ENCODE measurements at regions not wholly inside any gene's neighbourhood (a gene's known extent, or its start where the extent isn't known, plus 50 kb on each side); places are given as distances from the start of the nearest gene placed in this dataset.
"Not testable (repeated sequence)": the region's sequence is repeated elsewhere in the genome, so short reads cannot be mapped to it uniquely, and the experiment has no call there.

DNA sequence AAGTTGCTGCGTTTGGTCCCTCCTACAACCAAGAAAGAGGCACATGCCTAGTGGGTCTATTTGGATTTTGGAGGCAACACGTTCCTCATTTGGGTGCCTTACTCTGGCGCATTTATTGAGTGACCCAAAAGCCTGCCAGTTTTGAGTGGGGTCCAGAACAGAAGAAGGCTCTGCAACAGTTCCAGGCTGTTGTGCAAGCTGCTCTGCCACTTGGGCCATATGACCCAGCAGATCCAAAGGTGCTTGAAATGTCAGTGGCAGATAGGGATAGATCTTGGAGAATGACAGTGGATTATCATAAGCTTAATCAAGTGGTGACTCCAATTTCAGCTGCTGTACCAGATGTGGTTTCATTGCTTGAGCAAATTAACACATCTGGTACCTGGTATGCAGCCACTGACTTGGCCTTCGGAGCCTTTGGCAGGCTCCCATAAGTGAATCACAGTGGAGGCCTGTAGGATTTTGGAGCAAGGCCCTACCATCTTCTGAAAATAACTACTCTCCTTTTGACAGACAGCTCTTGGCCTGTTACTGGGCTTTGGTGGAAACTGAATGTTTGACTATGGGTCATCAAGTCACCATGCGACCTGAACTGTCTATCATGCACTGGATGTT is 105.4 kb upstream of the NPAS2 start:
- not testable (repeated sequence) for H4K5ac ChIP-seq (ENCODE audit: low read length); H3K4ac ChIP-seq (ENCODE audit: low read depth, low read length); H3K4me2 ChIP-seq (ENCODE audit: low read length); H3K23ac ChIP-seq (ENCODE audit: low read length); H3K4me3 ChIP-seq (ENCODE audit: low read length); H4K8ac ChIP-seq (ENCODE audit: low read depth, low read length); H3K79me2 ChIP-seq (ENCODE audit: control insufficient read depth, insufficient read depth, low read length); H3K27me3 ChIP-seq (ENCODE audit: insufficient read depth, low read length, poor library complexity); H2BK15ac ChIP-seq (replicated peaks; ENCODE audit: low read depth); H3K56ac ChIP-seq (ENCODE audit: low read length); H3K18ac ChIP-seq (ENCODE audit: low read length); H2BK120ac ChIP-seq (ENCODE audit: low read depth, low read length); H2AK5ac ChIP-seq (ENCODE audit: low read length); H2BK5ac ChIP-seq (ENCODE audit: low read length); H3K4me1 ChIP-seq (ENCODE audit: control insufficient read depth, low read depth, low read length); H3K9ac ChIP-seq (ENCODE audit: low read length); H3K27ac ChIP-seq (ENCODE audit: low read depth, low read length); H3K79me1 ChIP-seq (ENCODE audit: low read length); H3K36me3 ChIP-seq (ENCODE audit: control insufficient read depth, insufficient read depth, low read length); DNase-seq
- no CpG with 5 or more reads among the region's 5 CpGs for WGBS (ENCODE audit: extremely low coverage, insufficient coverage, low lambda C conversion rate)

DNA sequence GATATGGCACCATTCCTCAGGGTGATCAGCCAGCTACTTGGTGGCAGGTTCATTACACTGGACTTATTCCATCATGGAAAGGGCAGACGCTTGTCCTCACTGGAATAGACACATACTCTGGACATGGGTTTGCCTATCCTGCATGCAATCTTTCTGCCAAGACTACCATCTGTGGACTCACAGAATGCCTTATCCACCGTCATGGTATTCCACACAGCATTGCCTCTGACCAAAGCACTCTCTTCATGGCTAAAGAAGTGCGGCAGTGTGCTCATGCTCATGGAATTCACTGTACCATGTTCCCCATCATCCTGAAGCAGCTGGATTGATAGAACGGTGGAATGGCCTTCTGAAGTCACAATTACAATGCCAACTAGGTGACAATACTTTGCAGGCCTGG is 104.1 kb upstream of the NPAS2 start:
- H3K36me3 ChIP-seq (ENCODE audit: control insufficient read depth, insufficient read depth, low read length); H3K56ac ChIP-seq (ENCODE audit: low read length); H3K4me3 ChIP-seq (ENCODE audit: low read length); H4K8ac ChIP-seq (ENCODE audit: low read depth, low read length); H3K4me1 ChIP-seq (ENCODE audit: control insufficient read depth, low read depth, low read length); H3K4me2 ChIP-seq (ENCODE audit: low read length); H3K4ac ChIP-seq (ENCODE audit: low read depth, low read length); H2BK5ac ChIP-seq (ENCODE audit: low read length); DNase-seq; H3K23ac ChIP-seq (ENCODE audit: low read length); H3K27me3 ChIP-seq (ENCODE audit: insufficient read depth, low read length, poor library complexity); H3K9ac ChIP-seq (ENCODE audit: low read length); H3K79me1 ChIP-seq (ENCODE audit: low read length); H2BK15ac ChIP-seq (replicated peaks; ENCODE audit: low read depth); H4K5ac ChIP-seq (ENCODE audit: low read length); H3K27ac ChIP-seq (ENCODE audit: low read depth, low read length); H3K18ac ChIP-seq (ENCODE audit: low read length); H3K79me2 ChIP-seq (ENCODE audit: control insufficient read depth, insufficient read depth, low read length); H2BK120ac ChIP-seq (ENCODE audit: low read depth, low read length); H2AK5ac ChIP-seq (ENCODE audit: low read length): not testable (repeated sequence)
- WGBS (ENCODE audit: extremely low coverage, insufficient coverage, low lambda C conversion rate), result no CpG with 5 or more reads among the region's 4 CpGs

DNA sequence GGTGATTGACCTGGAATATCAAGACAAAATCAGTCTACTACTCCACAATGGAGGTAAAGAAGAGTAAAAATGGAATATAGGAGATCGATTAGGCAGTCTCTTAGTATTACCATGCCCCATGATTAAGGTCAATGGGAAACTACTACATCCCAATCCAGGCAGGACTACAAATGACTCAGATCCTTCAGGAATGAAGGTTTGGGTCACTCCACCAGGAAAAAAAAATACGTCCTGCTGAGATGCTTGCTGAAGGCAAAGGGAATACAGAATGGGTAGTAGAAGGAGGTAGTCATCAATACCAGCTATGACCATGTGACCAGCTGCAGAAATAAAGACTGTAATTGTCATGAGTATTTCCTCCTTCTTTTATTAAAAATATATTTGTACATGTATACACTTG is 103.4 kb upstream of the NPAS2 start:
- Histone ChIP-seq H3K4me3 (ENCODE audit: low read length) (no peak overlapping the region), H2BK15ac (replicated peaks; ENCODE audit: low read depth) (no peak overlapping the region), H3K56ac (ENCODE audit: low read length) (no peak overlapping the region), H3K4me1 (ENCODE audit: control insufficient read depth, low read depth, low read length) (no peaks in the 10 kb centered on the region), H3K27me3 (ENCODE audit: insufficient read depth, low read length, poor library complexity) (no peaks in the 10 kb centered on the region), H2AK5ac (ENCODE audit: low read length) (no peak overlapping the region), H3K4me2 (ENCODE audit: low read length) (no peak overlapping the region), H3K18ac (ENCODE audit: low read length) (no peak overlapping the region), H3K79me2 (ENCODE audit: control insufficient read depth, insufficient read depth, low read length) (no peaks in the 10 kb centered on the region), H3K36me3 (ENCODE audit: control insufficient read depth, insufficient read depth, low read length) (no peaks in the 10 kb centered on the region), H3K23ac (ENCODE audit: low read length) (no peak overlapping the region), H4K8ac (ENCODE audit: low read depth, low read length) (no peak overlapping the region), H3K4ac (ENCODE audit: low read depth, low read length) (no peak overlapping the region), H2BK5ac (ENCODE audit: low read length) (no peak overlapping the region), H3K9ac (ENCODE audit: low read length) (no peak overlapping the region), H4K5ac (ENCODE audit: low read length) (no peak overlapping the region), H3K27ac (ENCODE audit: low read depth, low read length) (no peak overlapping the region), H2BK120ac (ENCODE audit: low read depth, low read length) (no peak overlapping the region), H3K79me1 (ENCODE audit: low read length) (no peaks in the 10 kb centered on the region)
- no peak for DNase-seq
- WGBS (ENCODE audit: extremely low coverage, insufficient coverage, low lambda C conversion rate), result no CpG with 5 or more reads among the region's 2 CpGs

DNA sequence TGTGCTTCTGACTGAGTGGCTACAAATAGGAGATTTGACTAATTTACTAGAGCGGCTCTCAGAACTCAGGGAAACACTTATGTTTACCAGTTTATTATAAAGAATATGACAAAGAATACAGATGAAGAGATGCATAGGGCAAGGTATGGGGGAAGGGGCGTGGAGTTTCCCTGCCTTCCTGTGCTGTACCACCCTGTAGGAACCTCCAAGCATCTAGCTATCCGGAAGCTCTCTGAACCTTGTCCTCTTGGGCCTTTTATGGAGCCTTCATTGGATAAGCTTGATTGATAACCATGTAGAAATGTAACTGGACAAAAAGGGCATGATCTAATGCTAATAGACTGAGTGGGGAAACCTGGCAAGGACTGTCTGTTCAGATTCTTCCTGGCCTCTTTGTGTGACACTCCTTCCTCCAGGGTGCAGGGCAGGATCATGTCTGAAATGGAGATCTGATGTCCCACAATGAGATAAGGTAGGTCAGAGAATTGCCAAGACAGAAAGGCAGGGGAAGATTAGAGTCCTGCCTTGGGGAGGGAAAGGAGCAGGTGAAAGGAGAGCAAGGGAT is 101.8 kb upstream of the NPAS2 start:
- no peak overlapping the region for H2BK5ac ChIP-seq (ENCODE audit: low read length)
- no peak overlapping the region for H3K27ac ChIP-seq (ENCODE audit: low read depth, low read length)
- H2BK120ac ChIP-seq (ENCODE audit: low read depth, low read length), result no peak overlapping the region
- H3K4me3 ChIP-seq (ENCODE audit: low read length), result no peak overlapping the region
- H2AK5ac ChIP-seq (ENCODE audit: low read length), result no peak overlapping the region
- H4K8ac ChIP-seq (ENCODE audit: low read depth, low read length), result no peak overlapping the region
- no peaks in the 10 kb centered on the region for H3K27me3 ChIP-seq (ENCODE audit: insufficient read depth, low read length, poor library complexity)
- no peak overlapping the region for H4K5ac ChIP-seq (ENCODE audit: low read length)
- no peak for DNase-seq
- no peaks in the 10 kb centered on the region for H3K79me1 ChIP-seq (ENCODE audit: low read length)
- no peak overlapping the region for H3K9ac ChIP-seq (ENCODE audit: low read length)
- no peak overlapping the region for H3K56ac ChIP-seq (ENCODE audit: low read length)
- no peaks in the 10 kb centered on the region for H3K4me1 ChIP-seq (ENCODE audit: control insufficient read depth, low read depth, low read length)
- no peak overlapping the region for H3K18ac ChIP-seq (ENCODE audit: low read length)
- no peak overlapping the region for H3K4me2 ChIP-seq (ENCODE audit: low read length)
- no peaks in the 10 kb centered on the region for H3K79me2 ChIP-seq (ENCODE audit: control insufficient read depth, insufficient read depth, low read length)
- WGBS (ENCODE audit: extremely low coverage, insufficient coverage, low lambda C conversion rate), result no CpG with 5 or more reads among the region's 3 CpGs
- H3K23ac ChIP-seq (ENCODE audit: low read length), result no peak overlapping the region
- no peak overlapping the region for H2BK15ac ChIP-seq (replicated peaks; ENCODE audit: low read depth)
- H3K4ac ChIP-seq (ENCODE audit: low read depth, low read length), result no peak overlapping the region
- H3K36me3 ChIP-seq (ENCODE audit: control insufficient read depth, insufficient read depth, low read length), result no peaks in the 10 kb centered on the region

DNA sequence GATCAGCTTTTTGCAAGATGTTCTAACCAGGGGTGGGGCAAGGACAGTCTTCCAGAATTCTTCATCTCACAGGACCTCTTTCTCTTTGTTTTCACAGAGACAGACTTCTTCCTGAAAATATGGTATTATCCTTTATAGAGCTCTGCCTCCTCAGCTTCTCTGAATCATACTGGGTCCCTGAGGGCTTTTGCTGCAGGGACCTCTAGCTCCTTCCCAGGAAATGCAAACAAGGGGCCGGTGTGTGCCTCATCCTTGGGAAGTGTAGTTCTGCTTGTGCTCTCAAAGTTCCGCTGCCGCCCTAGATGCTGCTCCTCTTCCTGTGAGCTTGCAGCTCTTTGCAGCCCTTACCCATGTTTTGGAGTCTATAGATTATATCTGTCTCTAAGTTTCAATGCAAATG is 99.5 kb upstream of the NPAS2 start:
- Histone ChIP-seq H3K79me2 (ENCODE audit: control insufficient read depth, insufficient read depth, low read length) (no peaks in the 10 kb centered on the region), H3K4me1 (ENCODE audit: control insufficient read depth, low read depth, low read length) (no peaks in the 10 kb centered on the region), H3K18ac (ENCODE audit: low read length) (no peak overlapping the region), H2BK15ac (replicated peaks; ENCODE audit: low read depth) (no peak overlapping the region), H4K8ac (ENCODE audit: low read depth, low read length) (no peak overlapping the region), H2AK5ac (ENCODE audit: low read length) (no peak overlapping the region), H3K9ac (ENCODE audit: low read length) (no peak overlapping the region), H3K36me3 (ENCODE audit: control insufficient read depth, insufficient read depth, low read length) (no peaks in the 10 kb centered on the region), H3K4me2 (ENCODE audit: low read length) (no peak overlapping the region), H3K23ac (ENCODE audit: low read length) (no peak overlapping the region), H2BK5ac (ENCODE audit: low read length) (no peak overlapping the region), H3K27ac (ENCODE audit: low read depth, low read length) (no peak overlapping the region), H3K56ac (ENCODE audit: low read length) (no peak overlapping the region), H2BK120ac (ENCODE audit: low read depth, low read length) (no peak overlapping the region), H4K5ac (ENCODE audit: low read length) (no peak overlapping the region), H3K4ac (ENCODE audit: low read depth, low read length) (no peak overlapping the region), H3K27me3 (ENCODE audit: insufficient read depth, low read length, poor library complexity) (no peaks in the 10 kb centered on the region), H3K4me3 (ENCODE audit: low read length) (no peak overlapping the region), H3K79me1 (ENCODE audit: low read length) (no peaks in the 10 kb centered on the region)
- peak; percentile 13 for DNase-seq
- no CpG with 5 or more reads among the region's 3 CpGs for WGBS (ENCODE audit: extremely low coverage, insufficient coverage, low lambda C conversion rate)

DNA sequence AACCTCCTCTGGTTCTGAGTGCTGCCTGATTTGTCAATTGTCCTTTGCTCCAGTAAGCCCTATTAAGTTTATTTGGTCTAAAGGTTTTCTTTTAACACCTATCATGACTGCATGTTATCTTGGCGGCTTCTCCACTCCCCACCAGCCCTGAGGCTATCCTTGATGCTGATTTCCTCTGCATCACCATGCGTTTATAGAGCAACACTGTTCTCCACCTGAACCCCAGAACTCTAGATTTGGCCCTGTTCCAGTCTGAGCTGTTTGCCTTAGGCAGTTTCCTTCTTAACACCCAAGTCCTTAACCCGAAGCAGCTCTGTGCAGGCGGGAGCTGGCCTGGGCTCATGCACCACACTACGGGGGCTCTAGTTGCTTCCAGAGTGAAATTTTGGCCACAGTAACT is 98.2 kb upstream of the NPAS2 start:
- Histone ChIP-seq H3K79me2 (ENCODE audit: control insufficient read depth, insufficient read depth, low read length) (no peaks in the 10 kb centered on the region), H3K23ac (ENCODE audit: low read length) (no peak overlapping the region), H2BK5ac (ENCODE audit: low read length) (no peak overlapping the region), H3K27ac (ENCODE audit: low read depth, low read length) (no peak overlapping the region), H2BK120ac (ENCODE audit: low read depth, low read length) (no peak overlapping the region), H3K4ac (ENCODE audit: low read depth, low read length) (no peak overlapping the region), H3K27me3 (ENCODE audit: insufficient read depth, low read length, poor library complexity) (no peaks in the 10 kb centered on the region), H3K79me1 (ENCODE audit: low read length) (no peaks in the 10 kb centered on the region), H3K36me3 (ENCODE audit: control insufficient read depth, insufficient read depth, low read length) (no peaks in the 10 kb centered on the region), H4K8ac (ENCODE audit: low read depth, low read length) (no peak overlapping the region), H4K5ac (ENCODE audit: low read length) (no peak overlapping the region), H3K18ac (ENCODE audit: low read length) (no peak overlapping the region), H3K9ac (ENCODE audit: low read length) (no peak overlapping the region), H2AK5ac (ENCODE audit: low read length) (no peak overlapping the region), H3K4me1 (ENCODE audit: control insufficient read depth, low read depth, low read length) (no peaks in the 10 kb centered on the region), H3K4me3 (ENCODE audit: low read length) (no peak overlapping the region), H2BK15ac (replicated peaks; ENCODE audit: low read depth) (no peak overlapping the region), H3K4me2 (ENCODE audit: low read length) (no peak overlapping the region), H3K56ac (ENCODE audit: low read length) (no peak overlapping the region)
- no peak for DNase-seq
- no CpG with 5 or more reads among the region's 5 CpGs for WGBS (ENCODE audit: extremely low coverage, insufficient coverage, low lambda C conversion rate)

Data from mesendoderm (in vitro differentiated cells).